Left lung (tissue), 4 donors: ENCODE measurements at regions not wholly inside any gene's neighbourhood (a gene's known extent, or its start where the extent isn't known, plus 50 kb on each side); places are given as distances from the start of the nearest gene placed in this dataset.

Experiments used
- ATAC-seq: fragments of 200-7000 bp; cut with Tn5 transposase; one replicate; pipeline ENCODE4 v1.9.1; 2020; ENCODE audit warnings: moderate library complexity
- DNase-seq, 4 donors: peaks; one replicate each; pipeline ENCODE4 v3.0.0-alpha.2; 2013 to 2020
- H3K27ac ChIP-seq, 2 donors: fragments of 200-600 bp; sonication (generic) in 1 of 2; one replicate each; pipeline versions ENCODE4 v1.5.0 to v1.8.0; 2020 to 2021
- H3K27me3 ChIP-seq, 2 donors: fragments of 200-600 bp; sonication (generic) in 1 of 2; one replicate each; pipeline versions ENCODE4 v1.5.0 to v1.8.0; 2020 to 2021
- H3K36me3 ChIP-seq, 2 donors: fragments of 200-600 bp; sonication (generic) in 1 of 2; one replicate each; pipeline versions ENCODE4 v1.5.0 to v1.8.0; 2020 to 2021
- H3K4me1 ChIP-seq, 2 donors: fragments of 200-600 bp; one replicate each; pipeline ENCODE4 v1.8.0; 2021
- H3K4me3 ChIP-seq, 2 donors: fragments of 200-600 bp; sonication (generic) in 1 of 2; one replicate each; pipeline versions ENCODE4 v1.5.0 to v1.8.0; 2020 to 2021; ENCODE audit warnings: mild to moderate bottlenecking in 1 of 2
- H3K9me3 ChIP-seq, 2 donors: fragments of 200-600 bp; sonication (generic) in 1 of 2; one replicate each; pipeline versions ENCODE4 v1.5.0 to v1.8.0; 2020 to 2021
- CTCF ChIP-seq, 2 donors: fragments of 200-600 bp; sonication (generic) in 1 of 2; IDR thresholded peaks; one replicate each; pipeline versions ENCODE4 v1.5.0 to v1.8.0; 2021; ENCODE audit warnings: antibody characterized with exemption in 2 of 2
- intact Hi-C, 2 donors: fragments of 100-400 bp; cut with DNase I; formaldehyde crosslinking; loops; one replicate each; pipeline versions ENCODE4 v1.11.2 to v1.14.2; 2022
- donor health status: DM: no; HTN: yes; CAD: no.
- donor health status: DM: no; HTN: no; CAD: no.

DNA sequence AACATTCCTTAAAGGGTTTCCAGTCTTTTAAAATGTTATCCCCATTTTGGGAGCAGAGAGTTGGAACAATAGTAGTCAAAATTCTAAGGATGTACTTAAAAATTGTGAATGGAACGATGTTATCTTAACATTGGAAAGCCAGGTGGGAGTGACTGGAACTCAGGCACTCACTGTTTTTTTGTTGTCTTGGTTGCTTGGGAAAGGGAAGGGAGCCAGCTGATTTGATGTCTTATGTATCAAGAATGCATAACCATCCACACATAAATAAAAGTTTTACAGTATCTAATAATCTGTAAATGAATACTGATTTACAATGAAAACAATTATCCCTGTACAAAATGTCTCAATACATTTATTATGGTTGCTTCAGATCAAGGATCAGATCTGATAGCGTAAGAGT lies 88.7 kb downstream of the SLC10A2 start:
- Histone ChIP-seq H3K4me3 (no peak overlapping the region), H3K9me3 (peaks cover 0 to 4% of the 10 kb centered on the region in 2 donors), H3K27me3 (no peaks in the 10 kb centered on the region), H3K27ac (no peak overlapping the region), H3K4me1 (no peaks in the 10 kb centered on the region), H3K36me3 (no peaks in the 10 kb centered on the region)
- ATAC-seq: no peak
- no peak for TF ChIP-seq CTCF (IDR thresholded peaks at IDR 0.05)
- no peak for DNase-seq
- intact Hi-C loops: no loop called here

DNA sequence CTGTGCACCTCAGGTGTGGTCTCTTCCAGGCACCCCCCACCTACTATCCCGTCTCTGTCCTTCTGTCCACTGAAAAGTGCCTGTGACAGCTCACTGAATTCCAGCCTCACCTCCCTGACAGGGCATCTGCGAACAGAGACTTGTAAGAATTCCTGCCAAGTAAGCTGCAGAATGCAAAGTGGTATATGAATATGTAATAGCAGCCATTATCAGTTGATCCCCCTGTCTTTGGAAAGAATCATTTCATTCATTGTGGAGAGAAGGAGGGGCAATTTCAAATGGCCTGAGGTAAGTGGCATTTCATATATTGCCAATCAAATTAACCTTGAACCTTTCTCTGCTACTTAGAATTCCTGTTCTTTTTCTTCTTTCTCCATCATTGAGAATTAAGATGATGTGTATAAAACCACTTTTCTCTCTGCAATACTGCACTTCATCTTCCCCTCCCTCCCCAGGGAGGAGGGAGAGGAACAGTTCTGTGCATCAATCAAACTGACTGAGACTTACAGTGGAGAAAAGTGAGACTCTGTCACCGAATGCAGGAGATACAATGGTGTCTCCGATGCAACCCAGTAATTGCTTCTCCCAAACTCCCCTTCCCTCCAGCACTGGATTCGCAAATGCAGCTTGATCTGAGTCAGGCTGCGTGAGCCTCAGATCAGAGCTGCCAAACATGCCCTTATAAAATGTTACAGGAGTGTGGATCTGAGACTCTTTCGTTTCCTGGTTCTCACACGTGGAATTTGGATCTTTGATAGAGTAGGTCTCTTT lies 91.7 kb downstream of the SLC10A2 start:
- H3K4me3 ChIP-seq: no peak overlapping the region
- no peaks in the 10 kb centered on the region for H3K27me3 ChIP-seq
- H3K27ac ChIP-seq: no peak overlapping the region
- DNase-seq: no peak
- intact Hi-C loops: no loop called here
- H3K9me3 ChIP-seq: peaks cover 0 to 2% of the 10 kb centered on the region in 2 donors
- no peak for ATAC-seq
- no peaks in the 10 kb centered on the region for H3K36me3 ChIP-seq
- no peak for TF ChIP-seq CTCF (IDR thresholded peaks at IDR 0.05)
- no peaks in the 10 kb centered on the region for H3K4me1 ChIP-seq

DNA sequence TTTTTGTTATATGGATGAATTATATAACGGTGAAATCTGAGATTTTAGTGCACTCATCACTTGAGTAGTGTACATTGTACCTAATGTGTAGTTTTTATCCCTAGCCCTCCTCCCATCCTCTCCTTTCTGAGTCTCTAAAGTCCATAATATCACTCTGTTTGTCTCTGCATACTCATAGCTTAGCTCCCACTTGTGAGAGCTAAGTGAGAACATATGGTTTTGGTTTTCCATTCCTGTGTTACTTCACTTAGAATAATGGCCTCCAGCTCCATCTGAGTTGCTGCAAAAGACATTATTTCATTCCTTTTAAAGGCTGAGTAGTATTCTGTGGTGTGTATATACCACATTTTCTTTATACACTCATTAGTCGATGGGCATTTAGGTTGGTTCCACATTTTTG lies 94.0 kb downstream of the SLC10A2 start:
- intact Hi-C loops: no loop called here
- Histone ChIP-seq H3K4me3 (no peak overlapping the region), H3K36me3 (no peaks in the 10 kb centered on the region), H3K9me3 (no peaks in the 10 kb centered on the region), H3K4me1 (no peaks in the 10 kb centered on the region), H3K27ac (no peak overlapping the region), H3K27me3 (no peaks in the 10 kb centered on the region)
- DNase-seq (no peak), ATAC-seq (no peak)
- TF ChIP-seq CTCF (IDR thresholded peaks at IDR 0.05): no peak

DNA sequence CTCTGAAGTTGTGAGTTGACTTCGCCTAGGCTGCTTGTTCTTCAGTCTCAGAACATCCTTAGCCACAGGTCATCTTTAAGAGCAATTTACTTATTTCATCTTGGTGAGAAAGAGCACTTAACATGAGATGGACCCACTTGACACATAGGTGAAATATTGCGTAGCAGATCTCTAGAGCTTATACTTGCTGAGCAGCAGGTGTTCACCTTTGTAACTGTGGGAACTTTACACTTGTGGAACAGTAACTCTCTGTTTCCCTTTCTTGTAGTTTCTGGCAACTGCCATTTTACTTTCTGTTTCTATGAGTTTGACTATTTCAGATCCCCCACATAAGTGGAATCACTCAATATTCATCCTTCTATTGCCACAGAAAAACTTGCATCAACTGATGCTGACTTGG lies 95.7 kb downstream of the SLC10A2 start:
- no peak overlapping the region for H3K27ac ChIP-seq
- intact Hi-C loops: no loop called here
- TF ChIP-seq CTCF (IDR thresholded peaks at IDR 0.05): no peak
- no peaks in the 10 kb centered on the region for H3K27me3 ChIP-seq
- H3K36me3 ChIP-seq: no peaks in the 10 kb centered on the region
- DNase-seq (no peak), ATAC-seq (no peak)
- no peaks in the 10 kb centered on the region for H3K4me1 ChIP-seq
- H3K9me3 ChIP-seq: no peaks in the 10 kb centered on the region
- no peak overlapping the region for H3K4me3 ChIP-seq

DNA sequence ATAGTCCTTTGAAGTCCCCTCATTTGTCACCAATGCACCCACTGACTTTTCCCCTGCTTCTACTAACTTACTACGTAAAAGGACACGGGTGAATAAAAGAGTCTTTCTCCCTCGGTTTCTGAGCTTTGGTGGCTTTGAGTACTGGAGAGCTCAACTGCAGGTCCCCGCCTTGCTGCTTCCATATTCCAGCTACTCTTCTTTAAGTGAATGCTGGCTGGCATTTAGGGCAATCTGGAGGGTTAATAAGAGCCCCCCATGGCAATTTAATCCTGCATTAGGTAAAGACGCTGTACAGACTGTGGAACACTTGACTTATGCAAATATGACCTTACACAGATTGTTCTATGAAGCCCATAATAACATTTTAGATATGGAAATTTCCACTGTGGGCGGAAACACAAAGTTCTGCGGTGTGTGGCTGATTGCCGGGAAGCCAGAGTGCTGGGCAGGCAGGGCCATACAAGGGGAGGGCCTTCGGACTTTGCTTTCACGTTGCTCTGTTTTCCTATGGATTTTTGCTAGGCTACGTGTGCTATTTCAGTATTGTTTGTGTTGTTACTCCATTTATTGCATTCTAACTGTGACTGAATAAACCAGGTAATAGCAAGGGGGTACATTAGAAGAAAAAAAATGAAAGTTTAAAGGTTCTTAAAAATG lies 97.5 kb downstream of the SLC10A2 start:
- Histone ChIP-seq H3K36me3 (no peaks in the 10 kb centered on the region), H3K27me3 (no peaks in the 10 kb centered on the region), H3K4me3 (no peak overlapping the region), H3K27ac (no peak overlapping the region), H3K9me3 (no peaks in the 10 kb centered on the region), H3K4me1 (no peaks in the 10 kb centered on the region)
- DNase-seq: peak in 1 of 4 donors; percentile 40
- intact Hi-C loops: no loop called here
- ATAC-seq: no peak
- no peak for TF ChIP-seq CTCF (IDR thresholded peaks at IDR 0.05)
